Natural killer cell (primary cell): ENCODE measurements at regions not wholly inside any gene's neighbourhood (a gene's known extent, or its start where the extent isn't known, plus 50 kb on each side); places are given as distances from the start of the nearest gene placed in this dataset.

Experiments
- ATAC-seq, 3 donors: fragments of 150-1000 bp in 2 of 3; fragments of 200-7000 bp in 1 of 3; cut with Tn5 transposase; 1 replicate in 1 of 3; 2 replicates in 2 of 3; pipeline ENCODE4 v1.10.0; 2021; ENCODE audit warnings: mild to moderate bottlenecking in 2 of 3, moderate library complexity in 2 of 3
- DNase-seq, 2 donors: peaks; one replicate each; pipeline versions ENCODE4 v3.0.0 to v3.0.0-alpha.2; 2013 to 2021; ENCODE audit warnings: mixed read lengths in 1 of 2
- H3K27ac ChIP-seq: one replicate; pipeline ENCODE4 v1.5.1; 2013; ENCODE audit warnings: mild to moderate bottlenecking, low read length
- H3K27me3 ChIP-seq: one replicate; pipeline ENCODE4 v1.6.1; 2013; ENCODE audit warnings: low read length; ENCODE audit not compliant: control insufficient read depth, insufficient read depth
- H3K36me3 ChIP-seq: one replicate; pipeline ENCODE4 v1.6.1; 2013; ENCODE audit warnings: low read length; ENCODE audit not compliant: control insufficient read depth, insufficient read depth
- H3K4me1 ChIP-seq: one replicate; pipeline ENCODE4 v1.6.1; 2013; ENCODE audit warnings: low read length; ENCODE audit not compliant: control insufficient read depth, insufficient read depth
- H3K4me3 ChIP-seq: one replicate; pipeline ENCODE4 v1.5.1; 2013; ENCODE audit warnings: low read length
- H3K9me3 ChIP-seq: one replicate; pipeline ENCODE4 v1.6.1; 2013; ENCODE audit warnings: low read length; ENCODE audit not compliant: control insufficient read depth, insufficient read depth
- H3K27ac Mint-ChIP-seq, 2 donors: one replicate each; pipeline ENCODE4 v1.8.0; 2022; ENCODE audit warnings: mild to moderate bottlenecking in 2 of 2, mixed read lengths in 2 of 2, moderate library complexity in 1 of 2
- H3K27me3 Mint-ChIP-seq, 2 donors: one replicate each; pipeline ENCODE4 v1.8.0; 2022; ENCODE audit warnings: low read depth in 2 of 2, mixed read lengths in 2 of 2
- H3K36me3 Mint-ChIP-seq: one replicate; pipeline ENCODE4 v1.8.0; 2022; ENCODE audit warnings: mixed read lengths
- H3K4me1 Mint-ChIP-seq, 2 donors: one replicate each; pipeline ENCODE4 v1.8.0; 2022; ENCODE audit warnings: mixed read lengths in 2 of 2
- H3K4me3 Mint-ChIP-seq: one replicate; pipeline ENCODE4 v1.8.0; 2022; ENCODE audit warnings: mild to moderate bottlenecking, moderate library complexity, mixed read lengths
- H3K9me3 Mint-ChIP-seq, 2 donors: one replicate each; pipeline ENCODE4 v1.8.0; 2022; ENCODE audit warnings: mixed read lengths in 2 of 2
- CTCF ChIP-seq: fragments of 200-600 bp; IDR thresholded peaks from one replicate; pipeline ENCODE4 v1.8.0; 2022; ENCODE audit warnings: antibody characterized with exemption
- WGBS: methylation state at CpG from one replicate; pipeline ENCODE4 v1.1.7; 2013; ENCODE audit warnings: missing lambda C conversion rate; ENCODE audit not compliant: insufficient coverage; 5-methylcytosine and 5-hydroxymethylcytosine counted together
- intact Hi-C: fragments of 100-400 bp; cut with micrococcal nuclease; formaldehyde crosslinking; loops from one replicate; pipeline ENCODE4 v1.14.2; 2022

DNA sequence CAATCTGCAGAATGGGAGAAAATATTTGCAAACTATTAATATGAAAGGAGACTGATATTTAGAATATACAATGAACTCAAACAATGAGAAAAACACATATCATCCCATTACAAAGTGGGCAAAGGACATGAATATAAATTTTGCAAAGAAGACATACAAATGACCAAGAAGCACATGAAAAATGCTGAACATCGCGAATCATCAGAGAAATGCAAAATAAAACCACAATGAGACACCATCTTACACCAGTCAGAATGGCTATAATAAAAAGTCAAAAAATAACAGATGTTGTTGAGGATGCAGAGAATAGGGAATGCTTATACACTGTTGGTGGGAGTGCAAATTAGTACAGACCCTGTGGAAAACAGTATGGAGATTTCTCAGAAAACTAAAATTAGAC is 83.6 kb downstream of the RAP2B start:
- DNase-seq (no peak), ATAC-seq (no peak)
- peaks cover 63 to 76% of the 10 kb centered on the region in 2 donors for H3K4me1 Mint-ChIP-seq
- H3K4me3 ChIP-seq: no peak overlapping the region
- no peak overlapping the region for H3K27ac ChIP-seq
- intact Hi-C loops: no loop called here
- H3K27me3 Mint-ChIP-seq: no peaks in the 10 kb centered on the region
- H3K9me3 Mint-ChIP-seq: no peaks in the 10 kb centered on the region
- no peak for TF ChIP-seq CTCF
- peak overlapping the region; percentile 1 to 14 for H3K27ac Mint-ChIP-seq
- WGBS: 80% methylated on average over 2 of the region's 2 CpGs
- H3K4me1 ChIP-seq: peaks cover 20% of the 10 kb centered on the region
- H3K27me3 ChIP-seq: no peaks in the 10 kb centered on the region
- no peaks in the 10 kb centered on the region for H3K36me3 ChIP-seq
- H3K9me3 ChIP-seq: no peaks in the 10 kb centered on the region
- peak overlapping the region; percentile 1 for H3K4me3 Mint-ChIP-seq
- H3K36me3 Mint-ChIP-seq: peaks cover 6% of the 10 kb centered on the region

DNA sequence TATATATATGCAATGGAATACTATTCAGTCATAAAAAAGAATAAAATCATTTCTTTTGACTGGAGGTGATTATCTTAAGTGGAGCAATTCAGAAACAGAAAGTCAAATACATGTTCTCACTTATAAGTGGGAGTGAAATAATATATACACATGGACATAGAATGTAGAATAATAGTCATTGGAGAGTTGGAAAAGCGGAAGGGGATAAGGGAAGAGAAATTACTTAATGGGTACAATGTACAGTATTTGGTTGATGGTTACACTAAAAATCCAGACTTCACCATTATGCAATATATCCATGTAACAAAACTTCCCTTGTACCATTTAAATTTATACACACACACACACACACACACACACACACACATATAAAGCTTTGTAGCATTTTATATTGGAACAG is 84.3 kb downstream of the RAP2B start:
- Mint-ChIP-seq H3K36me3 (peaks cover 6% of the 10 kb centered on the region), H3K9me3 (no peaks in the 10 kb centered on the region), H3K4me1 (peaks cover 67 to 78% of the 10 kb centered on the region in 2 donors), H3K27ac (peak overlapping the region; percentile 52 to 75), H3K27me3 (no peaks in the 10 kb centered on the region), H3K4me3 (no peak overlapping the region)
- no peak for TF ChIP-seq CTCF
- H3K4me3 ChIP-seq: no peak overlapping the region
- no peak for DNase-seq
- no CpG with 5 or more reads among the region's 1 CpG for WGBS
- ATAC-seq: no peak
- intact Hi-C loops: no loop called here
- H3K27ac ChIP-seq: no peak overlapping the region
- H3K4me1 ChIP-seq: peaks cover 20% of the 10 kb centered on the region
- no peaks in the 10 kb centered on the region for H3K27me3 ChIP-seq
- H3K9me3 ChIP-seq: no peaks in the 10 kb centered on the region
- no peaks in the 10 kb centered on the region for H3K36me3 ChIP-seq

GRCh38 chr3:153246806-153247205 is 84.8 kb downstream of the RAP2B start:
- Mint-ChIP-seq H3K4me3 (no peak overlapping the region), H3K27me3 (no peaks in the 10 kb centered on the region), H3K36me3 (peaks cover 6% of the 10 kb centered on the region), H3K4me1 (peaks cover 68 to 74% of the 10 kb centered on the region in 2 donors), H3K27ac (peak overlapping the region; percentile 52 to 75), H3K9me3 (no peaks in the 10 kb centered on the region)
- intact Hi-C loops: no loop called here
- peaks cover 20% of the 10 kb centered on the region for H3K4me1 ChIP-seq
- H3K9me3 ChIP-seq: no peaks in the 10 kb centered on the region
- no peaks in the 10 kb centered on the region for H3K36me3 ChIP-seq
- no peak for TF ChIP-seq CTCF
- no peak for ATAC-seq
- no peak overlapping the region for H3K4me3 ChIP-seq
- H3K27me3 ChIP-seq: no peaks in the 10 kb centered on the region
- no peak overlapping the region for H3K27ac ChIP-seq
- no peak for DNase-seq
- WGBS: 100% methylated on average over 1 of the region's 1 CpG
